Ishikawa (cell line): ENCODE measurements at regions not wholly inside any gene's neighbourhood (a gene's known extent, or its start where the extent isn't known, plus 50 kb on each side); places are given as distances from the start of the nearest gene placed in this dataset.

Experiments
- CEBPB ChIP-seq: IDR thresholded peaks from 2 replicates; pipeline ENCODE4 v1.6.1; 2012
- EGR1 ChIP-seq: IDR thresholded peaks from 2 replicates; pipeline ENCODE4 v1.6.1; 2012
- EP300 ChIP-seq: IDR thresholded peaks from 2 replicates; pipeline ENCODE4 v1.6.1; 2012; ENCODE audit warnings: borderline replicate concordance
- FOXM1 ChIP-seq: IDR thresholded peaks from 2 replicates; pipeline ENCODE4 v1.6.1; 2012; ENCODE audit warnings: low read depth, borderline replicate concordance
- MAX ChIP-seq: IDR thresholded peaks from 2 replicates; pipeline ENCODE4 v1.6.1; 2012
- NFIC ChIP-seq: IDR thresholded peaks from 2 replicates; pipeline ENCODE4 v1.6.1; 2012
- RAD21 ChIP-seq: IDR thresholded peaks from 2 replicates; pipeline ENCODE4 v1.6.1; 2012; ENCODE audit warnings: low read depth
- REST ChIP-seq: IDR thresholded peaks from 2 replicates; pipeline ENCODE4 v1.6.1; 2012; ENCODE audit warnings: low read depth, mild to moderate bottlenecking
- TAF1 ChIP-seq: IDR thresholded peaks from 2 replicates; pipeline ENCODE4 v1.6.1; 2012; ENCODE audit warnings: low read depth, mild to moderate bottlenecking
- TCF12 ChIP-seq: IDR thresholded peaks from 2 replicates; pipeline ENCODE4 v1.6.1; 2012; ENCODE audit warnings: low read depth
- TEAD4 ChIP-seq: IDR thresholded peaks from 2 replicates; pipeline ENCODE4 v1.6.1; 2012
- USF1 ChIP-seq: IDR thresholded peaks from 2 replicates; pipeline ENCODE4 v1.6.1; 2012
- YY1 ChIP-seq: IDR thresholded peaks from 2 replicates; pipeline ENCODE4 v1.6.1; 2012; ENCODE audit warnings: low read depth

- TF ChIP-seq TAF1 (no peak), EGR1 (no peak), EP300 (no peak), MAX (no peak), USF1 (no peak), TEAD4 (no peak), RAD21 (peak; percentile 46), YY1 (no peak), REST (no peak), CEBPB (no peak), FOXM1 (no peak), TCF12 (no peak), NFIC (no peak)
These were observed 58.7 kb upstream of the BCHE start for GRCh38 chr3:165895919-165896318.
